Panc1 (cell line): ENCODE measurements at regions not wholly inside any gene's neighbourhood (a gene's known extent, or its start where the extent isn't known, plus 50 kb on each side); places are given as distances from the start of the nearest gene placed in this dataset.

ENCODE experiments used
- ATAC-seq: fragments of 200-7000 bp; cut with Tn5 transposase; 2 replicates; pipeline ENCODE4 v1.9.1; 2020; ENCODE audit warnings: mild to moderate bottlenecking, moderate library complexity
- BruUV-seq: library from RNA; stranded (reverse); fragments of 400-500 nt; replicated peaks from 2 replicates; lab custom pipeline; 2021; lab: Mats Ljungman, UMichigan
- CTCF ChIA-PET: fragments of 300-600 bp; sonication (Branson Sonifier 250); formaldehyde crosslinking; loops from one replicate; lab custom pipeline; 2022; ENCODE audit warnings: antibody characterized with exemption; lab: Charles Lee
- POLR2A ChIA-PET: fragments of 300-600 bp; sonication (Branson Sonifier 250); formaldehyde crosslinking; loops from one replicate; lab custom pipeline; 2022; ENCODE audit warnings: antibody characterized with exemption; lab: Charles Lee
- DNase-seq: peaks from one replicate; pipeline ENCODE4 v3.0.0-alpha.2; 2010; ENCODE audit warnings: low read depth, low spot score
- H3K27ac ChIP-seq: 2 replicates; pipeline ENCODE4 v1.5.1; 2011; ENCODE audit warnings: mild to moderate bottlenecking, low read length, inconsistent platforms
- H3K27me3 ChIP-seq: fragments of 200-500 bp; sonication (Bioruptor generic); 2 replicates; pipeline ENCODE4 v1.6.0; 2014; ENCODE audit warnings: low read length, inconsistent platforms; ENCODE audit not compliant: control insufficient read depth, insufficient read depth
- H3K36me3 ChIP-seq: fragments of 200-500 bp; sonication (Bioruptor generic); 2 replicates; pipeline ENCODE4 v1.5.1; 2014; ENCODE audit warnings: inconsistent platforms, mild to moderate bottlenecking, low read length, moderate library complexity; ENCODE audit not compliant: control insufficient read depth, insufficient read depth
- H3K4me1 ChIP-seq: 2 replicates; pipeline ENCODE4 v1.5.1; 2011; ENCODE audit warnings: inconsistent platforms, mild to moderate bottlenecking, low read length, moderate library complexity; ENCODE audit not compliant: control insufficient read depth, insufficient read depth
- H3K4me3 ChIP-seq, 2 experiments: 2 replicates each; pipeline ENCODE4 v1.5.1; 2011 to 2012; ENCODE audit warnings: low read depth in 2 of 2, low read length in 2 of 2, mild to moderate bottlenecking in 2 of 2, inconsistent platforms in 1 of 2, moderate library complexity in 1 of 2
- H3K9me3 ChIP-seq: fragments of 200-500 bp; sonication (Bioruptor generic); 2 replicates; pipeline ENCODE4 v1.5.1; 2014; ENCODE audit warnings: low read depth, mild to moderate bottlenecking, inconsistent platforms, low read length, moderate library complexity; ENCODE audit not compliant: control insufficient read depth, insufficient read depth
- CTCF ChIP-seq: fragments of 450-650 bp; IDR thresholded peaks from 2 replicates; pipeline ENCODE4 v1.5.1; 2017; ENCODE audit warnings: mild to moderate bottlenecking
- POLR2AphosphoS5 ChIP-seq: IDR thresholded peaks from 2 replicates; pipeline ENCODE4 v1.6.1; 2012; ENCODE audit warnings: mild to moderate bottlenecking, low read depth, low read length, moderate library complexity
- SIN3A ChIP-seq: IDR thresholded peaks from 2 replicates; pipeline ENCODE4 v1.6.1; 2012; ENCODE audit warnings: low read depth, mild to moderate bottlenecking, low read length, moderate library complexity, borderline replicate concordance; ENCODE audit not compliant: insufficient read depth
- TCF7L2 ChIP-seq: IDR thresholded peaks from 2 replicates; pipeline ENCODE4 v1.6.1; 2011; ENCODE audit warnings: mild to moderate bottlenecking, low read depth, low read length, inconsistent platforms
- in situ Hi-C: cut with HindIII; loops from 2 replicates; pipeline ENCODE4 v1.10.0; 2016; ENCODE audit warnings: low sequenced_read_pairs, low pct_unique_long_range_greater_than_20kb
- intact Hi-C: fragments of 100-400 bp; cut with micrococcal nuclease; formaldehyde crosslinking; loops from one replicate; pipeline ENCODE4 v1.10.0; 2022; ENCODE audit not compliant: unreplicated experiment
- TF ChIP-seq, protein P1 (sequence below), 2 experiments: IDR thresholded peaks; 2 replicates each; pipeline ENCODE4 v1.6.1; 2011 to 2012; ENCODE audit warnings: low read depth in 2 of 2, control low read depth in 1 of 2, low read length in 1 of 2, mild to moderate bottlenecking in 1 of 2, moderate library complexity in 1 of 2; ENCODE audit not compliant: insufficient read depth in 1 of 2

- H3K36me3 ChIP-seq, result no peaks in the 10 kb centered on the region
- H3K4me3 ChIP-seq, result no peak overlapping the region
- H3K27me3 ChIP-seq, result 0 out of 2 replicates have a peak, but pooled peaks cover 3% of the 10 kb centered on the region
- H3K9me3 ChIP-seq, result no peaks in the 10 kb centered on the region
- BruUV-seq, result no TSS peak
- intact Hi-C loops, result no loop called here
- ChIA-PET POLR2A (no interaction called here), CTCF (no interaction called here)
- in situ Hi-C loops, result no loop called here
- DNase-seq (no peak), ATAC-seq (no peak)
- TF ChIP-seq TCF7L2 (no peak), SIN3A (no peak), POLR2AphosphoS5 (no peak), CTCF (no peak)
- TF ChIP-seq, protein P1, sequence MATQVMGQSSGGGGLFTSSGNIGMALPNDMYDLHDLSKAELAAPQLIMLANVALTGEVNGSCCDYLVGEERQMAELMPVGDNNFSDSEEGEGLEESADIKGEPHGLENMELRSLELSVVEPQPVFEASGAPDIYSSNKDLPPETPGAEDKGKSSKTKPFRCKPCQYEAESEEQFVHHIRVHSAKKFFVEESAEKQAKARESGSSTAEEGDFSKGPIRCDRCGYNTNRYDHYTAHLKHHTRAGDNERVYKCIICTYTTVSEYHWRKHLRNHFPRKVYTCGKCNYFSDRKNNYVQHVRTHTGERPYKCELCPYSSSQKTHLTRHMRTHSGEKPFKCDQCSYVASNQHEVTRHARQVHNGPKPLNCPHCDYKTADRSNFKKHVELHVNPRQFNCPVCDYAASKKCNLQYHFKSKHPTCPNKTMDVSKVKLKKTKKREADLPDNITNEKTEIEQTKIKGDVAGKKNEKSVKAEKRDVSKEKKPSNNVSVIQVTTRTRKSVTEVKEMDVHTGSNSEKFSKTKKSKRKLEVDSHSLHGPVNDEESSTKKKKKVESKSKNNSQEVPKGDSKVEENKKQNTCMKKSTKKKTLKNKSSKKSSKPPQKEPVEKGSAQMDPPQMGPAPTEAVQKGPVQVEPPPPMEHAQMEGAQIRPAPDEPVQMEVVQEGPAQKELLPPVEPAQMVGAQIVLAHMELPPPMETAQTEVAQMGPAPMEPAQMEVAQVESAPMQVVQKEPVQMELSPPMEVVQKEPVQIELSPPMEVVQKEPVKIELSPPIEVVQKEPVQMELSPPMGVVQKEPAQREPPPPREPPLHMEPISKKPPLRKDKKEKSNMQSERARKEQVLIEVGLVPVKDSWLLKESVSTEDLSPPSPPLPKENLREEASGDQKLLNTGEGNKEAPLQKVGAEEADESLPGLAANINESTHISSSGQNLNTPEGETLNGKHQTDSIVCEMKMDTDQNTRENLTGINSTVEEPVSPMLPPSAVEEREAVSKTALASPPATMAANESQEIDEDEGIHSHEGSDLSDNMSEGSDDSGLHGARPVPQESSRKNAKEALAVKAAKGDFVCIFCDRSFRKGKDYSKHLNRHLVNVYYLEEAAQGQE (IDR thresholded peaks at IDR 0.05; ENCODE audit: insufficient read depth in 1 of 2, low read depth in 2 of 2, low read length in 1 of 2), result no peak
- H3K4me1 ChIP-seq, result no peaks in the 10 kb centered on the region
- H3K27ac ChIP-seq, result no peak overlapping the region
Measured at GRCh38 chr11:127059286-127059685, 58.7 kb upstream of the KIRREL3 start.

- no peak for ATAC-seq
- in situ Hi-C loops (no loop called here), intact Hi-C loops (no loop called here)
- H3K27me3 ChIP-seq, result 0 out of 2 replicates have a peak, but pooled peaks cover 3% of the 10 kb centered on the region
- H3K36me3 ChIP-seq, result no peaks in the 10 kb centered on the region
- no TSS peak for BruUV-seq
- DNase-seq, result no peak
- no peaks in the 10 kb centered on the region for H3K4me1 ChIP-seq
- H3K4me3 ChIP-seq, result no peak overlapping the region
- ChIA-PET CTCF (no interaction called here), POLR2A (no interaction called here)
- H3K9me3 ChIP-seq, result no peaks in the 10 kb centered on the region
- TF ChIP-seq TCF7L2, result no peak
- TF ChIP-seq, protein P1 (IDR thresholded peaks at IDR 0.05; ENCODE audit: insufficient read depth in 1 of 2, low read depth in 2 of 2, low read length in 1 of 2), result no peak
- no peak for TF ChIP-seq CTCF
- no peak for TF ChIP-seq POLR2AphosphoS5
- no peak overlapping the region for H3K27ac ChIP-seq
Measured at GRCh38 chr11:127058524-127058923, 58.0 kb upstream of the KIRREL3 start.
